Osteoblast (primary cell): ENCODE measurements at regions not wholly inside any gene's neighbourhood (a gene's known extent, or its start where the extent isn't known, plus 50 kb on each side); places are given as distances from the start of the nearest gene placed in this dataset.

ENCODE experiments used
- DNase-seq: peaks from one replicate; pipeline ENCODE4 v3.0.0; 2011; ENCODE audit warnings: low spot score, mixed read lengths; ENCODE audit not compliant: insufficient read length; ENCODE audit errors: missing footprints
- H2AFZ ChIP-seq: 2 replicates; pipeline ENCODE4 v1.6.0; 2011; ENCODE audit warnings: mild to moderate bottlenecking, low read length
- H3K27ac ChIP-seq: 2 replicates; pipeline ENCODE4 v1.5.1; 2011; ENCODE audit warnings: mild to moderate bottlenecking, low read depth, low read length, moderate library complexity
- H3K27me3 ChIP-seq: 2 replicates; pipeline ENCODE4 v1.6.0; 2012; ENCODE audit warnings: mild to moderate bottlenecking, control low read depth, inconsistent platforms, low read length, moderate library complexity; ENCODE audit not compliant: insufficient read depth
- H3K36me3 ChIP-seq: 2 replicates; pipeline ENCODE4 v1.5.1; 2011; ENCODE audit warnings: mild to moderate bottlenecking, low read length, control low read depth, moderate library complexity; ENCODE audit not compliant: insufficient read depth
- H3K4me1 ChIP-seq: 2 replicates; pipeline ENCODE4 v1.5.1; 2011; ENCODE audit warnings: mild to moderate bottlenecking, low read length, control low read depth, moderate library complexity; ENCODE audit not compliant: insufficient read depth
- H3K4me2 ChIP-seq: 2 replicates; pipeline ENCODE4 v1.6.0; 2011; ENCODE audit warnings: mild to moderate bottlenecking, low read length; ENCODE audit not compliant: insufficient read depth
- H3K4me3 ChIP-seq: fragments of 200-600 bp; sonication (generic); 3 replicates; pipeline ENCODE4 v1.5.1; 2012; ENCODE audit warnings: mild to moderate bottlenecking, low read length, inconsistent platforms; ENCODE audit not compliant: insufficient read depth
- H3K79me2 ChIP-seq: 2 replicates; pipeline ENCODE4 v1.6.0; 2012; ENCODE audit warnings: mild to moderate bottlenecking, low read length, control low read depth, inconsistent platforms; ENCODE audit not compliant: insufficient read depth
- H3K9me3 ChIP-seq: 2 replicates; pipeline ENCODE4 v1.5.1; 2011; ENCODE audit warnings: low read depth, low read length, control low read depth
- H4K20me1 ChIP-seq: 2 replicates; pipeline ENCODE4 v1.6.0; 2012; ENCODE audit warnings: mild to moderate bottlenecking, low read length, control low read depth; ENCODE audit not compliant: insufficient read depth
- CTCF ChIP-seq: IDR thresholded peaks from 2 replicates; pipeline ENCODE4 v1.5.1; 2011; ENCODE audit warnings: mild to moderate bottlenecking, low read depth, low read length, moderate library complexity; ENCODE audit errors: extremely low read depth

- Histone ChIP-seq H3K27ac (no peak overlapping the region), H4K20me1 (no peaks in the 10 kb centered on the region), H3K36me3 (no peaks in the 10 kb centered on the region), H3K27me3 (peaks cover 66% of the 10 kb centered on the region), H3K4me1 (no peaks in the 10 kb centered on the region), H3K79me2 (no peaks in the 10 kb centered on the region), H3K4me3 (no peak overlapping the region), H3K9me3 (no peaks in the 10 kb centered on the region), H3K4me2 (no peak overlapping the region), H2AFZ (no peak overlapping the region)
- TF ChIP-seq CTCF = no peak
- no peak for DNase-seq
Observed at GRCh38 chr10:44202952-44203351, 181.9 kb downstream of the CXCL12 start.

- Histone ChIP-seq H3K27ac (no peak overlapping the region), H3K9me3 (no peaks in the 10 kb centered on the region), H3K27me3 (peaks cover 73% of the 10 kb centered on the region), H2AFZ (no peak overlapping the region), H3K4me2 (no peak overlapping the region), H3K4me3 (no peak overlapping the region), H3K79me2 (no peaks in the 10 kb centered on the region), H3K36me3 (no peaks in the 10 kb centered on the region), H4K20me1 (no peaks in the 10 kb centered on the region), H3K4me1 (no peaks in the 10 kb centered on the region)
- DNase-seq = no peak
- TF ChIP-seq CTCF = no peak
Observed at GRCh38 chr10:44201656-44202055, 183.2 kb downstream of the CXCL12 start.

- Histone ChIP-seq H4K20me1 (no peaks in the 10 kb centered on the region), H2AFZ (no peak overlapping the region), H3K36me3 (no peaks in the 10 kb centered on the region), H3K27me3 (peaks cover 67% of the 10 kb centered on the region), H3K79me2 (no peaks in the 10 kb centered on the region), H3K4me2 (no peak overlapping the region), H3K27ac (no peak overlapping the region), H3K4me1 (peaks cover under 1% of the 10 kb centered on the region), H3K4me3 (no peak overlapping the region), H3K9me3 (no peaks in the 10 kb centered on the region)
- DNase-seq = no peak
- TF ChIP-seq CTCF = no peak
Observed at GRCh38 chr10:44201011-44201410, 183.9 kb downstream of the CXCL12 start.

- Histone ChIP-seq H4K20me1 (no peaks in the 10 kb centered on the region), H3K9me3 (no peaks in the 10 kb centered on the region), H3K79me2 (no peaks in the 10 kb centered on the region), H3K27ac (no peak overlapping the region), H3K36me3 (no peaks in the 10 kb centered on the region), H3K4me3 (no peak overlapping the region), H2AFZ (no peak overlapping the region), H3K4me1 (peaks cover 9% of the 10 kb centered on the region), H3K27me3 (peaks cover 59% of the 10 kb centered on the region), H3K4me2 (no peak overlapping the region)
- no peak for DNase-seq
- TF ChIP-seq CTCF = no peak
Observed at GRCh38 chr10:44199991-44200655, 184.8 kb downstream of the CXCL12 start.
